DMS153 treated with DMSO at 0.1 percent for 48 hours (cell line): ENCODE measurements at regions not wholly inside any gene's neighbourhood (a gene's known extent, or its start where the extent isn't known, plus 50 kb on each side); places are given as distances from the start of the nearest gene placed in this dataset.
"Not testable (repeated sequence)": the region's sequence is repeated elsewhere in the genome, so short reads cannot be mapped to it uniquely, and the experiment has no call there.

Experiments
- DNase-seq: peaks from one replicate; lab custom pipeline; 2025; ENCODE audit not compliant: unreplicated experiment; lab: John Stamatoyannopoulos, UW

DNA sequence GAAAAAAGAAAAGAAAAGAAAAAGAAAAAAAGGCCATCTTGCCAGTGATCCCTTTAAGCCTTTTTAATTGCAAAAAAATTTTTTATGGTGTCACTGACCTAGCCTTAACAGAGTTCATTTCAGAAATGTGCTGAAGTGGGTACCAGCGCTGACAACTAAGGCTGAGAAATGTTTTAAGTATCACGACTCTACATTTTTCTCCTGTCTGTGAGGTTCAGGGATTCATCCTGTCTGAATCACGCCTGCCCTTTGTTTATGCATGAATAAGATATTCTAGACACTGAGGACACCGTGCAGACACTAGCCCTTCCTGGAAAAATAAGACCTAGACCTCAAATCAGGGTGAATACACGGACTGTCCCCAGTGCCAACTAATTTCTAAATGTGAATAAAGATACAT is 154.4 kb upstream of the NOCT start:
- DNase-seq = no peak

DNA sequence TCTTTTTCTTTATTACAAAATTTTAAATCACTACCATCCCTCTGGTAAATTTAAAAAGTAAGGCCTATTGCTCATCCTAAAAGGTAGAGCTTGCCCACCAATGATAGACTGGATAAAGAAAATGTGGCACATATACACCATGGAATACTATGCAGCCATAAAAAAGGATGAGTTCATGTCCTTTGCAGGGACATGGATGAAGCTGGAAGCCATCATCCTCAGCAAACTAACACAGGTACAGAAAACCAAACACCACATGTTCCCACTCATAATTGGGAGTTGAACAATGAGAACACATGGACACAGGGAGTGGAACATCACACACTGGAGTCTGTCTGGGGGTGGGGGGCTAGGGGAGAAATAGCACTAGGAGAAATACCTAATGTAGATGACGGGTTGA is 155.2 kb upstream of the NOCT start:
- not testable (repeated sequence) for DNase-seq

DNA sequence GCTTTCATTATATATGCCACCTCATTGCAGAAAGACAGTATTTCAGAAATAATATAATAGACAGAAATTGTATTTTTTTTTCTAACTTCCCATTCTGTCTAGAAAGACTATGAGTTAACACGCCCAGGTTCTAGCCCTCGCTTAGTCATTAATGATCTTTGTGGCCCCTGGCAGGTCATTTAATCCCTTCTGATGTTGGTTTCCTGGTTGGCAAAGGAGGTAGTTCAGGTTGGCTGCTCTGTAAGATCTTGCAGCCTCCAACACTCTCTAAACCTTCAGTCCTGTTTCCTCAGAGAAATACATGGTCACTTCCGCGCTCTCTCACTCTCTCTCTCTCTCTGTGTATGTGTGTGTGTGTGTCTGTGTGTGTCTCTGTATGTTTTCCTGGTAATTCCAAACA is 156.3 kb upstream of the NOCT start:
- DNase-seq = no peak

- DNase-seq = no peak
Observed at GRCh38 chr4:138858419-138858818, 157.2 kb upstream of the NOCT start.

DNA sequence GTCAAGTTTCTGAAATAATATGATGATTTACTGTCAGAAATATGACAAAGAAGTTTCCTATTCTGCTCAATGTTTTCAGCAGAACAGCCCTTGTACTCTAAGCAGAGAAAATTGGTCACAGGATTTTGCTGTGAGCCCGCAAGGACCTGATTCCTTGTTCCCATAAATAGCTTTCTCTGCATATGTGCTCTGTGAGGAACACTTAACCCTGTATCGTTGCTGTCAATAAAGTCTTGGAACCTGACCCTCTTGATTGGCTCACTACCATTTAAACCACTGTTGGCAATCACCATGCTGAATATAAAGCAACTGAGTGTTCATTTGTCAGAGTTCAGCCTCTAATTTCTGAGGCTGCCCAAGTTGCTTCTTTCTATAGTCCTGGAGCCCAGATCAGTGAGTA is 158.2 kb upstream of the NOCT start:
- DNase-seq = no peak

DNA sequence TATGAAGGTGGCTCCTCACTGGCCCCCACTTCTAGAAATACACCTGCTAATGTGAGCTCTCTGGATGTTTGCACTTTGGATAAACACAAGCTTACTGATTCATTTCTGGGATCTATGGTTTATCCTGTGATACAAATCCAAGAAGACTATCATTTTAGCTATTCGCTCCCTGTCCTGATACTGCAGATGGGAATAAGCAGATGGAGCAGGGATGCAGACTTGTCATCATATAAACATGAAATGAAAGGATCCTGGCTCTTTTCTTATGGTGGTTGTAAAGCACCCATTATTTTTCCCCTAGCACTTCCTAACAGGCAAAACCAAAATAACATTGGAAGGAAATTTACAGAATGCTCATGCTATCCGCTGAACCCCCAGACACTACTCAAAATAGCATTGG is 162.9 kb upstream of the NOCT start:
- DNase-seq = no peak

DNA sequence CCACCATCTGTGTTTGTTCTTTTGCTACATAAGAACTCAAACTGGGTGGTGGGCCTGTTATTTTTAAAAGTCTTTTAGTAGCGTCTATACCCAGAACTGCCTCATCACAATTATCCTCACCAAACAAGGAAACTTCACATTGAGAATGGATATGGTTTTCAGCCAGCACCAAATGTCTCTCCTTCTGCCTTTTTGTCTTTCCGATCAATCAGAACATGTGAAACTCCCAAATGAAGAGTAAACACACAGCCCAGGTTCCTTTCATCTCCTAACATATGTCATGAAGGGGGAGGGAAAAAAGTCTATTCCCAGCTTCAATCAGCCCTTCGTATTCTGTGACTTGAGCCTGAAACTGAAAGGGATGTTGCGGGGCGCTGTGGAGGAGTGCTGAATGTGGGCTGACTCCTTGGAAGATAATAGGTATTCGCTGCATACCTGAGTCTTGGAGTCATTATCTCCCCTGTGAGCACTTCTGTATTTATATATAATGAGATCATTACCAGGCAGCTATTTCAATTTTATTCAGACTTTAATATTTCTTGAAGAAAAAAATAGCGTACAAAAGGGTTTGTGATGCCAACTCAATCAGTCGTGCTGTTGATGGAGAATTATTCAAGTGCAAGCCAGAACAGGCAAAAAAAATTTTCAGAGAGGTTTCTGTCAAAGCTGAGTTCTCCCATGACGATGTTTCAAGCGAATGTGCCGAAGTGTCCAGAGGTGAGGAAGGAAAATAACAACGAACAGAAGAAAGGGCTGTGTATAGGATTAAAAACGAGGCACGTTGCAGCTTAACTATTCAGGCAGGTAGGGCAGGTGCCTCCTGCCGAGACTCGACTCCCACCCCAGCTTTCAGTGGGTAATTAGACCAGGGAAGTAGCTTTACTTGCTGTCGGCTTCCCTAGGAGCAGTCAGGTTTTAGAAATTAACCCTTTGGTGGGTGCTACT is 163.9 kb upstream of the NOCT start:
- DNase-seq = peak; percentile 43

GRCh38 chr4:138845664-138846063 is 169.9 kb upstream of the NOCT start:
- DNase-seq = no peak

GRCh38 chr4:138845054-138845453 is 170.5 kb upstream of the NOCT start:
- no peak for DNase-seq

GRCh38 chr4:138843616-138844015 is 172.0 kb upstream of the NOCT start:
- DNase-seq = no peak

DNA sequence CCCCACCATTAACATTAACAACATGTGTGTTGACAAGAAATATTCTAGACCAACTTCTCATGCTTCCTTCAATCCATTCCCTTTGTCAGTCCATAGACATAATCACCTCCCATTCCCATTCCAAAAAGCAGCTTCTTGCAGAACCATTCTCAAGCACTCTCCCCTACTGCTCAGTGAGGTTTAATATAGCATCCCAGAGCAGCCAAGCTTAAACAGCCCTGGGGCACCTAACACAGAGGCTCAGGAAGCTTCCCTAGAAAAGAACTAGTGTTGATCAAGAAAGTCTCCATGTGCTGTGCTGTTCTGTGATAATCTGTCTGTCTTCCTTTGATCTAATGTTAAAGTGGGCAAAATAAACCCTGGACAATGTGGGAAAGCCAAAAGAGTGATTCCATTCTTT is 174.2 kb upstream of the NOCT start:
- no peak for DNase-seq

- DNase-seq = no peak
Observed at GRCh38 chr4:138838251-138838650, 177.3 kb upstream of the NOCT start.

DNA sequence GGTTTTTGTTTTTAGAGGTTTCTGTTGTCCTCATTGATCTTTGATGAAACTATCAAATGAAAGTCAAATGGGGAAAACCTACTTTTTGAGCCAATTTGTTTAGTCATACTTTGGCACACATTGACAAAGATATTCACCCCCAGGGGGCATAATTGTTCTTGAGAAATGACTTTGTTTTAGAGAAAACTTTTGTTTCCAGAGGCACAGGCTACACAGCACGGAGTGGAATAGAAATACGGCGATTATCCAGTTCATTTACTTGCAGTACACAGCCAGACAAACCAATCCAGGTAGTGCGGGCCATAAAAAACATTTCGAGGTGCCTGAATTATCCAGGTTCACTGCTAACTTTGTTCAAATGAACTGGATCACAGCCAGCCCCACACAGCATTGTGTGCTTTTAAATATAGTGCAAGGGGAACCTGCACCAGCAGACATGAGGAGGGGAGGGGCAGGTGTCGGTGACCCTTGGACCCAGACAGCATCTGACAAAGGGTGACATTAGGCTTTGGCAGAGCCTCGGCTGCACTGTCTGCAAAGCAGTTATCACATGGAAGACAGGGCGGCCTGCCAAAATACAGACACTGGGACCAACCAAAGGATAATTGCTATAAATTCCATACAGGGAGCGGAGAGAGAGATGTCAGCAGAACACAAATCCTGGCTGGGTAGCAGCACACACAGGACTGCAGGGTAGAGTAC is 179.6 kb upstream of the NOCT start:
- DNase-seq = peak; percentile 58

DNA sequence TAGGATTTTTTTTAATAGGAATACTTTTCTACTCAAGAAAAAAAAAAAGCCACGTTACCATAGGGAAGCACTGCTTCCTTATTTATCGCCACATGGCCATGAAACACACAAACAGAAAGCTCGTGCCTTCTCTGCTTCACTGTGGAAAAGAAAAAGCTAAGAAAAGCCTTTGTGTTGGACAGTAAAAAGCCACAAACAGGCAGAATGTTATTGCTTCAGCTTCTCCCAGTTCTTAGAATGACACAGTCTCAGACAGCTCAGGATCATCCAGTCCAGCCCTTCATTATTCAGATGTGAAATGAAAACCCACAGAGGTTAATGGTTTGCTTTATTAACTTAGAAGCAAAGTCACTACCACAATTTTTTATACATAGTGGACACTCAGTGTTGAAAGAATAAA is 181.6 kb upstream of the NOCT start:
- no peak for DNase-seq

- DNase-seq = no peak
Observed at GRCh38 chr4:138832563-138832962, 183.0 kb upstream of the NOCT start.

- no peak for DNase-seq
Observed at GRCh38 chr4:138831948-138832347, 183.6 kb upstream of the NOCT start.

DNA sequence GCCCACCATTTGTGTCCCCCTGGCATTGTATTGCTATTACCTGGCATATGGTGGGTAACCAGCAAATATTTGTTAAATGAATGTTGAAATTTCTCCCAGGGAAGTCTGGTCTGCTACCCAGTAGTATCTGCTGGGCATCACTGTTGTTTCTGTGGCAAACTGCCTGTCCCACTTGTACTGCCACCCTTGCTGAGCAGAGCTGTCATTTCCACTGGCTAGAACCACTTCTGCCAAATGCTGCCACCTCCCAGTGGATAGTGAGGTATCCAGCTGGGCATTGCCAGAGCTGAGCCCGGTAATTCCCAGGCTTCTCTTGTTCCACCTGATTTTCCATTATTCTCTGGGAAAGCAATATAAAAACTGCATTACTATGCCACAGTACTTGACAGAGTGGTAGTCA is 186.7 kb upstream of the NOCT start:
- no peak for DNase-seq

GRCh38 chr4:138826754-138827153 is 188.8 kb upstream of the NOCT start:
- no peak for DNase-seq

DNA sequence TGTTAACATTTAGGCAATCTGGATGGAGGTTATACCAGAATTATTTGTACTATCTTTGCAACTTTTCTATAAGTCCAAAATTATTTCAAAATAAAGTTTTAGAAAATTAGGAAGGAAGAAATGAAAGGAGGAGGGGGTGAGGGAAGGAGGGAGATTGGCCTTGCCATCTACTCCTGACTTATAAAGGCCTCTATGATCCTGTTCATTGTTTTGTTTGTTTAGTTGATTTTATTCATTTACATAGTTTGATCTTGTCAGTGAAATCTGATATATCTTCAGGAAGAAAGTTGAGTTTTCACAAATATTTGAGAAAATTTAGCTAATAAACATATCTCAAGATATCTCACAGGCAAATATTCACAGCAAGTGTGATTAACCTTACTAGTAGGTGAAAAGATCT is 189.3 kb upstream of the NOCT start:
- DNase-seq = no peak

DNA sequence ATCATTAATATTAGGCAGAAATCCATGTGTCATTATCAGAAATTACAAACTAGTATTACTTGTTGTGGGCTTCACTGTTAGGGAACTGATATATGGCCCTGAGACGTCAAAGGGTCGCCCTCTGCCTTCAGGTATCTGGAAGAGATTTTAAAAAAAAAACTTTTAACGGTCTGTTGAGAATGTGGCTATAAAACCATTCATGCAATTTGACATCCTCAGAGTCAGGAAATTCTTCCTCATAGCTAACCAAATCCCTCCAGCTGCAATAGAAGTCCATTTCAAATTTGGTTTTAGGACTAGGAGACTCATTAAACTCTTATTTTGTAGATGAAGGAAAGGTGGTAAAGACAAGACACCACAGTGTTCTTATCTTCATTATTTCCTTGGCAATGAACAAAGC is 194.2 kb upstream of the NOCT start:
- DNase-seq = no peak

GRCh38 chr4:138816875-138817274 is 198.7 kb upstream of the NOCT start:
- no peak for DNase-seq

DNA sequence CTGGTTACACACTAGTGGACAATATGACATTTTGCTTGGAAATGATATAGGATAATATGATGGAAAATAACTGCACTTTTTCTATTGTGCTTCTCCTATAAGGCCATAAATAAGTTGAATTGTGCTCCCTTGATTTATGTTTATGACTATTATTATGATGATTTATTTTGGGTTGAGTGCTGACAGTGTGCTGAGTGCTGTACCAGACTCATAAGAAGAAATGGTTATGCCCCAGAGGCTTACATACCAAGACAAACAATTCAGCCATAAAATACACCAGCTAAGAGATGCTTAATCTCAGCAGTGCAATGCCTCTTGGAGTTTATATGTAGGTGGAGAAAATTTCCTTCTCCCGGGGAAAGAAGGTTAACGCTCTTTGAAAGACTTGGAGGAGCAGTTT is 199.8 kb upstream of the NOCT start:
- no peak for DNase-seq
